Glutamatergic neuron (in vitro differentiated cells): ENCODE measurements at regions not wholly inside any gene's neighbourhood (a gene's known extent, or its start where the extent isn't known, plus 50 kb on each side); places are given as distances from the start of the nearest gene placed in this dataset.

Source experiments
- DNase-seq: peaks from one replicate; pipeline ENCODE4 v3.0.0; 2022
- H3K27ac Mint-ChIP-seq: one replicate; pipeline ENCODE4 v1.8.0; 2020; ENCODE audit warnings: mild to moderate bottlenecking, mixed read lengths, inconsistent platforms; ENCODE audit not compliant: unreplicated experiment
- H3K27me3 Mint-ChIP-seq: one replicate; pipeline ENCODE4 v1.8.0; 2020; ENCODE audit warnings: mild to moderate bottlenecking, moderate library complexity, mixed read lengths, inconsistent platforms; ENCODE audit not compliant: unreplicated experiment
- H3K36me3 Mint-ChIP-seq: one replicate; pipeline ENCODE4 v1.8.0; 2020; ENCODE audit warnings: mild to moderate bottlenecking, mixed read lengths, inconsistent platforms; ENCODE audit not compliant: unreplicated experiment
- H3K4me1 Mint-ChIP-seq: one replicate; pipeline ENCODE4 v1.8.0; 2020; ENCODE audit warnings: mild to moderate bottlenecking, low read depth, mixed read lengths, inconsistent platforms; ENCODE audit not compliant: unreplicated experiment
- H3K4me3 Mint-ChIP-seq: one replicate; pipeline ENCODE4 v1.8.0; 2020; ENCODE audit warnings: mild to moderate bottlenecking, mixed read lengths, inconsistent platforms; ENCODE audit not compliant: unreplicated experiment
- H3K9me3 Mint-ChIP-seq: one replicate; pipeline ENCODE4 v1.8.0; 2020; ENCODE audit warnings: mild to moderate bottlenecking, moderate library complexity, mixed read lengths, inconsistent platforms; ENCODE audit not compliant: unreplicated experiment
- TF ChIP-seq, protein P1 (sequence below): fragments of 200-600 bp; sonication (generic); IDR thresholded peaks from one replicate; pipeline ENCODE4 v1.5.0; 2021; ENCODE audit not compliant: partially characterized antibody, unreplicated experiment

DNA sequence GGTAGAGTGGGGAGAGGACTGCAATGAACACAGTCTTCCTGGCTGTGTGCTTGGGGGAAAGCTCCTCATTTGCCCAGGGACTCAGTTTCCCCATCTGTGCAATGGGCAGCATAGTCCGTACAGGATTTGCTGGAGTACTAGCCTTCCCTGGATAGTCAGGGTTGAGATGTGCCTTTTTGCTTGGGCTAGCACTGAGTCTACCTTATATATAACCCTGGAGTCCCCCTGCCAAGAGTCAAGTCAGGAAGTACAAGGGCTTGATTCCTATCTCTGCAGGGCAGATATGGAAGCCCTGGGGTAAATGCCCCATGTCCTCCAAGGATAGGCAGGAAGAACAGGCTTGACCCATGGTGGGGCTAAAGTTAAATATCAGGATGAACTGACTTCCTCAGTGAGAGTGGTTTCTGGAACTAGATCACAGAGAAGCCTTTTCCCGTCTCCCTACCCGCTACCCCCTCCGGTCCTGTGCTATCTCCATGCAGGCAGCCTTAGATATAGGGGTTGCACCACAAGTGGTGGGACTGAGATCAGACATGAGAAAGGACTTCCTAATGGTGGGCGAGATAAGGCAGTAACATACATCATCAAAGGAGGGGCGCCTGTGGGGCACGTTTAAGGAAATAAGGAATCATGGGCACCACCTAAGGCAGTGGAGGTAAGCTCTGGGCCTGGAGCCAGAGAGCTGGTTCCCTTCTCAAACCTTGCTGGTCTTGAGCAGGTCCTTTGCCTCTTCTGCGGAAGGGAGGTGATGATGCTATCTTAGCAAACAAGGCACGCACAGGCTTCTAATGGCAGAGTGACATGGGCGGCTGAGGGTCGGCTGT lies 157.9 kb downstream of the MRPL14 start:
- TF ChIP-seq, protein P1, sequence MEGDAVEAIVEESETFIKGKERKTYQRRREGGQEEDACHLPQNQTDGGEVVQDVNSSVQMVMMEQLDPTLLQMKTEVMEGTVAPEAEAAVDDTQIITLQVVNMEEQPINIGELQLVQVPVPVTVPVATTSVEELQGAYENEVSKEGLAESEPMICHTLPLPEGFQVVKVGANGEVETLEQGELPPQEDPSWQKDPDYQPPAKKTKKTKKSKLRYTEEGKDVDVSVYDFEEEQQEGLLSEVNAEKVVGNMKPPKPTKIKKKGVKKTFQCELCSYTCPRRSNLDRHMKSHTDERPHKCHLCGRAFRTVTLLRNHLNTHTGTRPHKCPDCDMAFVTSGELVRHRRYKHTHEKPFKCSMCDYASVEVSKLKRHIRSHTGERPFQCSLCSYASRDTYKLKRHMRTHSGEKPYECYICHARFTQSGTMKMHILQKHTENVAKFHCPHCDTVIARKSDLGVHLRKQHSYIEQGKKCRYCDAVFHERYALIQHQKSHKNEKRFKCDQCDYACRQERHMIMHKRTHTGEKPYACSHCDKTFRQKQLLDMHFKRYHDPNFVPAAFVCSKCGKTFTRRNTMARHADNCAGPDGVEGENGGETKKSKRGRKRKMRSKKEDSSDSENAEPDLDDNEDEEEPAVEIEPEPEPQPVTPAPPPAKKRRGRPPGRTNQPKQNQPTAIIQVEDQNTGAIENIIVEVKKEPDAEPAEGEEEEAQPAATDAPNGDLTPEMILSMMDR: no peak
- Mint-ChIP-seq H3K9me3 (peaks cover 3% of the 10 kb centered on the region), H3K4me3 (no peak overlapping the region), H3K27me3 (peaks cover 8% of the 10 kb centered on the region), H3K27ac (no peak overlapping the region), H3K4me1 (no peaks in the 10 kb centered on the region), H3K36me3 (no peaks in the 10 kb centered on the region)
- no peak for DNase-seq

DNA sequence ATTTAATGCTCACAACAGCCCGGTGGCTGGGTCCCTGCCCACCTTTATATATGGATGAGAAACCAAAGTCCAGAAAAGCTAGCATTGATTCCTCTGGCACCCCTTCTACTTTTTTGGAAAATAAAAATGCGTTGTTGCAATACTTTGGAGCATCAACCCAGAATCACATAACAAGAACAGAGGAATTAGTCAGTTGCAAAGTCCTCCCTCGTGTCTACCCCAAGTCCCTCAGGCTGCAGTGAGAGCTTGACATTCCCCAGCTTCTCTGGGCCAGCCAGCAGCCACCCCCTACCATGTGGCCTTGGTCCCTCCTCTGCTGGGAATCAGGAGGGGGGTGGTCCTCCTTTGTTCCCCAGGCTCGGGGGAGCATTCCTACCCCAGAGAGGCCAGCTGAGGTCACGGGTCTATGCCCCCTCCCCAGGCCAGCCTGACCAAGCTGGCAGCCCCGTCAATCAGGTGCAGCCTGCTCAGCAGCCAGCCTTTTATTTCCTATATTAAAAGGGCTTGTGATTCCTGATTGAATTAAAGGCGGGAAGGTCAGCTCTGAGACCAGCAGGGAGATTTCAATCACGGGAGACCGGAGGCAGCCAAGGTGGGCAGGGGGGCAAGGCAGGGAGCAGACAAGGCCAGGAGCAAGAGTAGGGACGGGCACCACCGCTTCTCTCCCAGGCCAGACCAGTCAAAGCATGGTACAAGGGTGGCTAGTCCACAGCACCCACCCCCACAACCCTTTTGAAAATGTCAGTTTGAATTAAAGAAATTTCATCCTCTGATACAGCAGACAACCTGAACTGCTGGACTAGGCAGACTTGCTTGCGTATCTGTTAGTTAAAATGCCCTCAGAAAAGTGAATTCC lies 158.9 kb downstream of the MRPL14 start:
- Mint-ChIP-seq H3K27me3 (peaks cover 10% of the 10 kb centered on the region), H3K9me3 (peaks cover 4% of the 10 kb centered on the region), H3K4me3 (no peak overlapping the region), H3K27ac (no peak overlapping the region), H3K4me1 (no peaks in the 10 kb centered on the region), H3K36me3 (no peaks in the 10 kb centered on the region)
- TF ChIP-seq, protein P1: no peak
- DNase-seq: no peak

DNA sequence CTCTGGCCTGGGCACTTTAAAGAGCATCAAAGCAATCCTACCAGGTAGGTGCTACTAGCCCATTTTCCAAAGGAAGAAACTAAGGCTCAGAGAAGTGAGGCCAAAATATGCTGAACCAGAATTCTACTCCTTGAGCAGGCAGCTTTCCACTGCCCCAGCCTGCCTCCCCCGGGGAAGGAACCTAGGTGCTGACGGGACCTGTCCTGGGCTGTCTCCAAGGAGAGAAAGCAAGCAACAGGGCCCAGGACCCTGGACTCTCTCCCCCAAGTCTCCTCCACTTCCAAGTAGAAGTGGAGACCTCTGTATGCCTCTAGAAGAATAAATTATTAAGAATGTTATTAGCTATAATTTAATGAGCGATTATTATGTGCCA lies 159.5 kb downstream of the MRPL14 start:
- peaks cover 8% of the 10 kb centered on the region for H3K27me3 Mint-ChIP-seq
- no peaks in the 10 kb centered on the region for H3K36me3 Mint-ChIP-seq
- H3K4me1 Mint-ChIP-seq: no peaks in the 10 kb centered on the region
- H3K9me3 Mint-ChIP-seq: peaks cover 4% of the 10 kb centered on the region
- DNase-seq: no peak
- TF ChIP-seq, protein P1: no peak
- H3K4me3 Mint-ChIP-seq: no peak overlapping the region
- H3K27ac Mint-ChIP-seq: no peak overlapping the region

DNA sequence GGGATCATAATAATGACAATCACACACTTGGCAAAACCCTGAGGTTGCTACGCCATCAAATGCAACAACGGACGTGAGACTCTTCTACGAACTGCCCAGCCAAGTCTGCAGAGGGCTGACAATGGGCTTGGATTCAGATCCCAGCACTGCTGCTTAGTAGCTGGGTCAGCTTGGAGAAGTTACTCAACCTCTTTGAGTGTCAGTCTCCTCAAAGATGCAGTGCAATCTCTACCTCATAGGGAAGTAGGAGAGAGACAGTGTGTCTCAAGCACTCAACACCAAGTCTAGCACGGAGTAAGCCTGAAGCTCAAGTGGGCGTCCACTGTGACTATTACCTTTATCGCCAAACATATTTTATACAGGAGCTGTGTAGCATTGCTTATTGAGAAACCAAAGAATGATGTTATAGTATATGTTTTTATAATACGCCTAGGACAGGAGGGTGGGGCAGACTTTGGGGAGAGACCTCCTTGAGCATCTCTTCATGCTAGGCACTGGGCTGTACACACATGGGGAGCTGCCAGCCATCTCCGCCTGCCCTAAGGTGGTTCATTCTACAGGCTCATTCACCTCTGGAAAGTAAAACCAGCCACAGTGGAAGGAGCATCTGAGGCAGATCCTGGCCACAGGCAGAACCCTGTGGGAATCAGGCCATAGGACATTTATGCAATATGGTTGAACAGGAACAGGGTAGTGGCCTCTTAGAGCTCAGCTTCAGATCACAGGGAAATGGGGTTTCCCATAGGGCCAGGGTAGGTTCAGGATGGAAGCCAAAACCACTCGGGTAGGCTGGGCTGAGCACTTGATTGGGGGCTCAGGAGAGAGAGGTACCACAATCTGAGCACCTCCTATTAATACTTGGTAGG lies 160.2 kb downstream of the MRPL14 start:
- Mint-ChIP-seq H3K36me3 (no peaks in the 10 kb centered on the region), H3K4me3 (no peak overlapping the region), H3K4me1 (no peaks in the 10 kb centered on the region), H3K9me3 (peaks cover 4% of the 10 kb centered on the region), H3K27ac (no peak overlapping the region), H3K27me3 (peaks cover 6% of the 10 kb centered on the region)
- TF ChIP-seq, protein P1: no peak
- no peak for DNase-seq
